Peyer's patch (tissue), 4 donors: ENCODE measurements at regions not wholly inside any gene's neighbourhood (a gene's known extent, or its start where the extent isn't known, plus 50 kb on each side); places are given as distances from the start of the nearest gene placed in this dataset.
A peak's percentile ranks its signal among the peaks of the same experiment; 100 is the strongest.

Experiments used
- DNase-seq, 3 donors: peaks; one replicate each; pipeline ENCODE4 v3.0.0-alpha.2; 2017 to 2019
- H3K27ac ChIP-seq, 4 donors: fragments of 200-600 bp; sonication (generic); one replicate each; pipeline ENCODE4 v1.5.1; 2016 to 2019
- H3K27me3 ChIP-seq, 2 donors: fragments of 200-600 bp; sonication (generic); one replicate each; pipeline ENCODE4 v1.5.1; 2019
- H3K36me3 ChIP-seq, 3 donors: fragments of 200-600 bp; sonication (generic); one replicate each; pipeline ENCODE4 v1.5.1; 2016 to 2019
- H3K4me1 ChIP-seq, 4 donors: fragments of 200-600 bp; sonication (generic); one replicate each; pipeline ENCODE4 v1.5.1; 2016 to 2019
- H3K4me3 ChIP-seq, 4 donors: fragments of 200-600 bp; sonication (generic); 1 replicate in 3 of 4; 2 replicates in 1 of 4; pipeline ENCODE4 v1.5.1; 2016 to 2019; ENCODE audit warnings: mild to moderate bottlenecking in 1 of 4
- H3K9me3 ChIP-seq, 4 donors: fragments of 200-600 bp; sonication (generic); one replicate each; pipeline ENCODE4 v1.5.1; 2016 to 2019; ENCODE audit warnings: mild to moderate bottlenecking in 1 of 4
- CTCF ChIP-seq, 6 experiments: fragments of 450-650 bp in 4 of 6; fragments of 200-600 bp in 2 of 6; sonication (generic) in 1 of 6; IDR thresholded peaks; one replicate each; pipeline ENCODE4 v1.5.1; 2017 to 2019; ENCODE audit warnings: antibody characterized with exemption in 6 of 6, mild to moderate bottlenecking in 3 of 6, moderate library complexity in 1 of 6
- POLR2A ChIP-seq, 2 donors: fragments of 450-650 bp; IDR thresholded peaks; one replicate each; pipeline ENCODE4 v1.5.1; 2017; ENCODE audit warnings: antibody characterized with exemption in 2 of 2, mild to moderate bottlenecking in 2 of 2, moderate library complexity in 2 of 2

GRCh38 chr6:33903579-33903978 lies 99.8 kb upstream of the MLN start:
- DNase-seq = no peak
- peaks cover 0 to 25% (median 1%) of the 10 kb centered on the region in 4 donors for H3K4me1 ChIP-seq
- peak overlapping the region; percentile 16 to 70 (median 60) for H3K27ac ChIP-seq
- TF ChIP-seq CTCF (IDR thresholded peaks at IDR 0.05) (no peak), POLR2A (IDR thresholded peaks at IDR 0.05) (no peak)
- no peaks in the 10 kb centered on the region for H3K27me3 ChIP-seq
- no peaks in the 10 kb centered on the region for H3K36me3 ChIP-seq
- H3K4me3 ChIP-seq = no peak overlapping the region
- no peaks in the 10 kb centered on the region for H3K9me3 ChIP-seq

GRCh38 chr6:33902457-33902853 lies 98.7 kb upstream of the MLN start:
- TF ChIP-seq POLR2A (IDR thresholded peaks at IDR 0.05) (no peak), CTCF (IDR thresholded peaks at IDR 0.05) (no peak)
- Histone ChIP-seq H3K36me3 (no peaks in the 10 kb centered on the region), H3K9me3 (no peaks in the 10 kb centered on the region), H3K4me1 (peaks cover 0 to 20% (median under 1%) of the 10 kb centered on the region in 4 donors), H3K4me3 (no peak overlapping the region), H3K27ac (no peak overlapping the region), H3K27me3 (no peaks in the 10 kb centered on the region)
- DNase-seq = no peak

GRCh38 chr6:33901822-33902456 lies 98.1 kb upstream of the MLN start:
- Histone ChIP-seq H3K4me3 (no peak overlapping the region), H3K27me3 (no peaks in the 10 kb centered on the region), H3K36me3 (no peaks in the 10 kb centered on the region), H3K27ac (no peak overlapping the region), H3K4me1 (peaks cover 0 to 20% (median 0%) of the 10 kb centered on the region in 4 donors), H3K9me3 (no peaks in the 10 kb centered on the region)
- TF ChIP-seq CTCF (IDR thresholded peaks at IDR 0.05) (no peak), POLR2A (IDR thresholded peaks at IDR 0.05) (no peak)
- DNase-seq = no peak

GRCh38 chr6:33898771-33899170 lies 95.0 kb upstream of the MLN start:
- Histone ChIP-seq H3K27me3 (no peaks in the 10 kb centered on the region), H3K27ac (no peak overlapping the region), H3K4me1 (peaks cover 0 to 15% (median 0%) of the 10 kb centered on the region in 4 donors), H3K36me3 (no peaks in the 10 kb centered on the region), H3K9me3 (no peaks in the 10 kb centered on the region), H3K4me3 (no peak overlapping the region)
- no peak for TF ChIP-seq CTCF (IDR thresholded peaks at IDR 0.05)
- TF ChIP-seq POLR2A (IDR thresholded peaks at IDR 0.05) = no peak
- DNase-seq = no peak

- no peak for TF ChIP-seq POLR2A (IDR thresholded peaks at IDR 0.05)
- Histone ChIP-seq H3K27ac (no peak overlapping the region), H3K4me3 (no peak overlapping the region), H3K9me3 (no peaks in the 10 kb centered on the region), H3K36me3 (no peaks in the 10 kb centered on the region), H3K4me1 (peaks cover 0 to 15% (median 0%) of the 10 kb centered on the region in 4 donors), H3K27me3 (no peaks in the 10 kb centered on the region)
- no peak for DNase-seq
Measured at GRCh38 chr6:33897189-33897780, 93.5 kb upstream of the MLN start.

GRCh38 chr6:33896391-33897188 lies 92.8 kb upstream of the MLN start:
- TF ChIP-seq CTCF (IDR thresholded peaks at IDR 0.05) = no peak
- no peak for TF ChIP-seq POLR2A (IDR thresholded peaks at IDR 0.05)
- no peaks in the 10 kb centered on the region for H3K9me3 ChIP-seq
- H3K4me1 ChIP-seq = peaks cover 0 to 15% (median 0%) of the 10 kb centered on the region in 4 donors
- no peak overlapping the region for H3K27ac ChIP-seq
- H3K36me3 ChIP-seq = no peaks in the 10 kb centered on the region
- H3K4me3 ChIP-seq = no peak overlapping the region
- H3K27me3 ChIP-seq = no peaks in the 10 kb centered on the region
- no peak for DNase-seq
